PC-3 (cell line): ENCODE measurements at regions not wholly inside any gene's neighbourhood (a gene's known extent, or its start where the extent isn't known, plus 50 kb on each side); places are given as distances from the start of the nearest gene placed in this dataset.

Experiments used
- ATAC-seq: fragments of 200-7000 bp; cut with Tn5 transposase; 2 replicates; pipeline ENCODE4 v1.9.1; 2020; ENCODE audit warnings: mild to moderate bottlenecking, moderate library complexity
- BruUV-seq: library from RNA; stranded (reverse); fragments of 400-500 nt; replicated peaks from 2 replicates; lab custom pipeline; 2021; lab: Mats Ljungman, UMichigan
- CTCF ChIA-PET: fragments of 300-600 bp; sonication (Branson Sonifier 250); formaldehyde crosslinking; loops from one replicate; lab custom pipeline; 2022; ENCODE audit warnings: antibody characterized with exemption; lab: Charles Lee
- POLR2A ChIA-PET: fragments of 300-600 bp; sonication (Branson Sonifier 250); formaldehyde crosslinking; loops from one replicate; lab custom pipeline; 2022; ENCODE audit warnings: antibody characterized with exemption; ENCODE audit not compliant: unreplicated experiment; lab: Charles Lee
- DNase-seq: peaks from one replicate; pipeline ENCODE4 v3.0.0-alpha.2; 2015
- H2AFZ ChIP-seq: fragments of 300-600 bp; sonication (generic); 2 replicates; pipeline ENCODE4 v1.6.0; 2016; ENCODE audit warnings: antibody characterized with exemption, low read length
- H3F3A ChIP-seq: fragments of 300-600 bp; sonication (generic); one replicate; pipeline ENCODE4 v1.6.0; 2017; ENCODE audit warnings: antibody characterized with exemption, low read length, control low read depth, mild to moderate bottlenecking; ENCODE audit not compliant: unreplicated experiment
- H3K27ac ChIP-seq: fragments of 300-600 bp; sonication (generic); 2 replicates; pipeline ENCODE4 v1.5.1; 2016; ENCODE audit warnings: mild to moderate bottlenecking, low read length
- H3K27me3 ChIP-seq: fragments of 300-600 bp; sonication (generic); 2 replicates; pipeline ENCODE4 v1.6.1; 2016; ENCODE audit warnings: low read length, mixed read lengths
- H3K36me3 ChIP-seq: fragments of 300-600 bp; sonication (generic); 2 replicates; pipeline ENCODE4 v1.6.1; 2016; ENCODE audit warnings: low read depth, mixed run types, low read length, mixed read lengths
- H3K4me1 ChIP-seq: fragments of 300-600 bp; sonication (generic); 2 replicates; pipeline ENCODE4 v1.5.1; 2016; ENCODE audit warnings: low read length; ENCODE audit not compliant: insufficient read depth
- H3K4me2 ChIP-seq: fragments of 300-600 bp; sonication (generic); 2 replicates; pipeline ENCODE4 v1.6.0; 2016; ENCODE audit warnings: low read length
- H3K4me3 ChIP-seq: fragments of 300-600 bp; sonication (generic); 2 replicates; pipeline ENCODE4 v1.5.1; 2016; ENCODE audit warnings: mild to moderate bottlenecking, low read length, mixed read lengths
- H3K79me2 ChIP-seq: fragments of 300-600 bp; sonication (generic); 2 replicates; pipeline ENCODE4 v1.6.1; 2017; ENCODE audit warnings: low read length, mixed read lengths
- H3K9ac ChIP-seq: fragments of 300-600 bp; sonication (generic); 2 replicates; pipeline ENCODE4 v1.6.0; 2016; ENCODE audit warnings: mild to moderate bottlenecking, low read length
- H3K9me2 ChIP-seq: fragments of 300-600 bp; sonication (generic); replicated peaks from 2 replicates; pipeline ENCODE4 v1.6.1; 2016; ENCODE audit warnings: mixed run types, low read length, mixed read lengths
- H3K9me3 ChIP-seq: fragments of 300-600 bp; sonication (generic); 2 replicates; pipeline ENCODE4 v1.6.1; 2016; ENCODE audit warnings: low read length, mixed read lengths
- H4K20me1 ChIP-seq: fragments of 300-600 bp; sonication (generic); 2 replicates; pipeline ENCODE4 v1.6.1; 2016; ENCODE audit warnings: low read length, mixed read lengths
- CTCF ChIP-seq: fragments of 300-600 bp; sonication (generic); conservative IDR thresholded peaks from 2 replicates; pipeline ENCODE4 v1.5.1; 2017; ENCODE audit warnings: antibody characterized with exemption, low read depth, mild to moderate bottlenecking, low read length
- EZH2 ChIP-seq: fragments of 300-600 bp; sonication (generic); IDR thresholded peaks from one replicate; pipeline ENCODE4 v1.6.1; 2017; ENCODE audit warnings: antibody characterized with exemption, mild to moderate bottlenecking, low read length; ENCODE audit not compliant: unreplicated experiment
- EZH2phosphoT487 ChIP-seq: fragments of 300-600 bp; sonication (generic); IDR thresholded peaks from 2 replicates; pipeline ENCODE4 v1.6.1; 2018; ENCODE audit warnings: mild to moderate bottlenecking, antibody characterized with exemption, low read length, borderline replicate concordance
- intact Hi-C: fragments of 100-400 bp; cut with micrococcal nuclease; formaldehyde crosslinking; loops from 2 replicates; pipeline ENCODE4 v1.9.0; 2023

DNA sequence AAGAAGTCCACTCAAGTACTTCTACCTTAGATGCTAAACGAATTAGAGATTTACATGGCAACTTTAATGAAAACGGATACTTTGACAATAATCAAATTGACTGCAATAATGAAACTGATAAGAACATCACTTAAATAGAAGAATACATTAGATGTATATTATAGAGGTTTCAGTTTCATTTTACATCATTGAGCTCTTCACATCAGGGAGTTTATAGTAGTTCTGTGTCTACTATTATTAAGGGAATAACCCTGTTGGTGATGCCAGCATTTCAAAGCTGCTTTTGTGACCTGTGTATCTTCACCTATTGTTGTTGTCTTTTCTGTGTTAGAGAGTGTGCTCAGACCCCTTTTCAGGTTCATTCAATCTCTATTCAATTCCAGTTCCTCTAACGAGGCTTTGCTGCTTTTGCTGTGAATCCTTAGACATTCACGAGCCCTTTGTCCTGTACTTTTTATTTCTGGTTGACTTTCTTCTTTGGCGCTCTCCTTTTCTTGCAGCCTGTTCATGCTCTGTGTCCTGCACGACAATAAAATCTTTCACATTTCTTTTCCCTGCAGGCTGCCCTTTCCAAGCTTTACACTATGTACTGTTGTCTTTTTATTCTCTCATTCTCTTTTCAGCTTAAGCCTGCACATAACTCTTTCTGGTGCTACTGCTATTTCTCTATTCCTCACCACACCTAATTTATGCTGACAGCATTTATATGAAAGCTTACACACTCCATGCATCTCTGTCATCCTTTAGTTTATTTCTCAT lies 232.1 kb downstream of the CPE start:
- no peak for ATAC-seq
- Histone ChIP-seq H3K9me3 (no peaks in the 10 kb centered on the region), H3K9me2 (no peaks in the 10 kb centered on the region), H4K20me1 (no peaks in the 10 kb centered on the region), H3F3A (no peaks in the 10 kb centered on the region), H2AFZ (peak overlapping the region; percentile 48; the same call in 1 of the 2 replicates), H3K4me1 (no peaks in the 10 kb centered on the region), H3K27me3 (no peaks in the 10 kb centered on the region), H3K27ac (no peak overlapping the region), H3K4me3 (no peak overlapping the region), H3K4me2 (peak overlapping the region; percentile 53; the same call in 1 of the 2 replicates), H3K79me2 (no peaks in the 10 kb centered on the region), H3K9ac (no peak overlapping the region), H3K36me3 (no peaks in the 10 kb centered on the region)
- ChIA-PET POLR2A (interaction anchor here (0.6 kb wide), 1 partner anchor 258 kb away, joined by 3 read pairs; no protein-coding TSS in a partner anchor), CTCF (no interaction called here)
- intact Hi-C loops: no loop called here
- TF ChIP-seq CTCF (no peak), EZH2 (no peak), EZH2phosphoT487 (no peak)
- no TSS peak for BruUV-seq
- no peak for DNase-seq

DNA sequence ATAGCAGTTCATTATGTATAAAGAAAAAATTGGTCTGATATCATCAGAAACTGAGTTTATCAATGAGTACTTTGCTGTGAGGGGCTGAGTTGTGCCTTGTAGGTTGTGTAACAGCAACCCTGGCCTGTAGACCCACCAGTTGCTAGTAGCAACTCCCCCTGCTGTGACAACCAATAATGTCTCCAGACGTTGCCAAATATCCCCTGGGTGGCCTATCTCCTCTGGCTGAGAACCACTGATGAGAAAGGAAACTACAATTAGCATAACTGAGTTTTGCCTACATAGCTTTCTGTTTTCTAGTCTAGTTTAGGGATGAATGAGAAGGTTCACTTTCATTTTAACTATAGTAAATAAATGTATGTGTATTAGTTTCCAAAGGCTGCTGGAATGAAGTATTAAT lies 234.1 kb downstream of the CPE start:
- no peaks in the 10 kb centered on the region for H3K79me2 ChIP-seq
- H3F3A ChIP-seq: no peaks in the 10 kb centered on the region
- intact Hi-C loops: no loop called here
- no peaks in the 10 kb centered on the region for H3K36me3 ChIP-seq
- no peaks in the 10 kb centered on the region for H4K20me1 ChIP-seq
- no peaks in the 10 kb centered on the region for H3K27me3 ChIP-seq
- ATAC-seq: no peak
- H3K4me3 ChIP-seq: no peak overlapping the region
- H3K9me2 ChIP-seq: no peaks in the 10 kb centered on the region
- no TSS peak for BruUV-seq
- H3K9me3 ChIP-seq: no peaks in the 10 kb centered on the region
- ChIA-PET CTCF (no interaction called here), POLR2A (no interaction called here)
- no peaks in the 10 kb centered on the region for H3K4me1 ChIP-seq
- H3K9ac ChIP-seq: no peak overlapping the region
- DNase-seq: no peak
- TF ChIP-seq EZH2phosphoT487 (no peak), CTCF (no peak), EZH2 (no peak)
- no peak overlapping the region for H3K27ac ChIP-seq
- no peak overlapping the region for H3K4me2 ChIP-seq
- H2AFZ ChIP-seq: no peak overlapping the region

DNA sequence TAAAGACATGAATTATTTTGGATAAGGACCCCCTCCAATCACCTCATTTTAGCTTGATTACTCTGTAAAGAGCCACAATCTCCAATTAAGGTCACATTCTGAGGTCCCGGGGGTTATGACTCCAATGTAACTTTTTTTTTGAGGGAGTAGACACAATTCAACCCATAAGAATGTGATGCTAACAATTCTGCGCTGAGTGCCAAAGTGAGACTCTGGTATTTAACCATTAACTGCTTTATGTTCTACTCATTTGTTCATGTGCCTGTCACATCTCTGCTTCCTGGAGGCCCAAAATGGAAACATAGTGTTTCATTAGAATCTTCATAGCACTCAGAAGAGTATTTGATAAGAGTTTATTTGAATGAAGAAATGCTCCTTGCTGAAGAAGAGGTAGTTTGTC lies 234.8 kb downstream of the CPE start:
- H3K4me3 ChIP-seq: no peak overlapping the region
- no peaks in the 10 kb centered on the region for H3K27me3 ChIP-seq
- no peaks in the 10 kb centered on the region for H3K4me1 ChIP-seq
- H3K36me3 ChIP-seq: no peaks in the 10 kb centered on the region
- no peaks in the 10 kb centered on the region for H3K9me2 ChIP-seq
- no peak overlapping the region for H3K27ac ChIP-seq
- H3K9ac ChIP-seq: no peak overlapping the region
- CTCF ChIA-PET: no interaction called here
- DNase-seq (no peak), ATAC-seq (no peak)
- no peak overlapping the region for H3K4me2 ChIP-seq
- POLR2A ChIA-PET: no interaction called here
- no peak overlapping the region for H2AFZ ChIP-seq
- no peaks in the 10 kb centered on the region for H3F3A ChIP-seq
- no peaks in the 10 kb centered on the region for H3K9me3 ChIP-seq
- TF ChIP-seq EZH2: no peak
- no peak for TF ChIP-seq EZH2phosphoT487
- no peak for TF ChIP-seq CTCF
- no peaks in the 10 kb centered on the region for H4K20me1 ChIP-seq
- BruUV-seq: no TSS peak
- intact Hi-C loops: no loop called here
- H3K79me2 ChIP-seq: no peaks in the 10 kb centered on the region
